Motor neuron (in vitro differentiated cells): ENCODE measurements at regions not wholly inside any gene's neighbourhood (a gene's known extent, or its start where the extent isn't known, plus 50 kb on each side); places are given as distances from the start of the nearest gene placed in this dataset.
"Not testable (repeated sequence)": the region's sequence is repeated elsewhere in the genome, so short reads cannot be mapped to it uniquely, and the experiment has no call there.

Experiments used
- ATAC-seq, 8 experiments: fragments of 200-7000 bp; cut with Tn5 transposase; replicated peaks in 6 of 8; 2 replicates each; pipeline ENCODE4 v1.8.0; 2021; ENCODE audit warnings: mild to moderate bottlenecking in 8 of 8, moderate library complexity in 8 of 8
- H3K27ac ChIP-seq, 2 donors: fragments of 250-450 bp; sonication (Bioruptor Pico); 2 replicates each; pipeline ENCODE4 v1.9.0; 2021; ENCODE audit warnings: antibody characterized with exemption in 2 of 2, mild to moderate bottlenecking in 2 of 2, moderate library complexity in 1 of 2
- H3K4me1 ChIP-seq, 2 donors: fragments of 250-450 bp; sonication (Bioruptor Pico); replicated peaks in 1 of 2; 2 replicates each; pipeline ENCODE4 v1.6.1; 2021; ENCODE audit warnings: antibody characterized with exemption in 2 of 2, mild to moderate bottlenecking in 2 of 2, moderate library complexity in 1 of 2
- H3K4me3 ChIP-seq, 5 donors: fragments of 250-450 bp; sonication (Bioruptor Pico); 2 replicates each; pipeline ENCODE4 v1.9.0; 2021; ENCODE audit warnings: antibody characterized with exemption in 5 of 5, mild to moderate bottlenecking in 5 of 5, moderate library complexity in 4 of 5
- WGBS, 10 experiments: fragments of 450-650 bp; shearing (Covaris generic); methylation state at CpG; one replicate each; pipeline ENCODE4 v1.0.0; 2022; 5-methylcytosine and 5-hydroxymethylcytosine counted together
- in situ Hi-C, 9 experiments: fragments of 400-800 bp; cut with MboI; loops; one replicate each; pipeline ENCODE4 v1.15.0; 2021; ENCODE audit warnings: low sequenced_read_pairs in 9 of 9, low pct_unique_long_range_greater_than_20kb in 2 of 9; ENCODE audit not compliant: unreplicated experiment in 9 of 9

DNA sequence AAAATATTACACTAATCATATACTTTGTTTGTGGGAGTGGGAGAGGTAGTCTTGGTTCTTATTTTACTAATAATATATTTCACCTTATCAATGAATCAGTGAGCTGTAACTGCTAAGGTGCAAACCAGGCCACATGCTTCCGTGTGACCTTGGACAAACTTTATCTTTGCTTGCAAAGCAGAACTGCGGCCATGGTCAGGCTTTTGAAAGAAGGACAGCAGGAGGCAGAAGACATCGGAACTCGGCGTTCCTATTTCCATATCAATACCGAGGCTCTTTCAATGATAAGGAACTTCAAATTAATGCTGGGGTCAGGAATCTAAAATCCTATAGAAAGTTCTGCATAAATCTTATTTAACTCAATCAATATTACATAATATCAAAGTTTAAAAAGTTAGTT lies 491.9 kb upstream of the PFKP start:
- Histone ChIP-seq H3K4me1 (no peaks in the 10 kb centered on the region), H3K4me3 (no peak overlapping the region), H3K27ac (no peak overlapping the region)
- WGBS, 10 experiments = 0 to 47% (median 22%) methylated on average over 1 to 6 of the region's 6 CpGs
- ATAC-seq = no peak
- in situ Hi-C loops = no loop called here

- 0 to 100% (median 68%) methylated on average over 1 of the region's 1 CpG; no CpG with 5 or more reads in 6 of the 10 experiments for WGBS, 10 experiments
- H3K4me1 ChIP-seq = no peaks in the 10 kb centered on the region
Measured at GRCh38 chr10:2572611-2573010, 494.7 kb upstream of the PFKP start.

GRCh38 chr10:2556883-2557282 lies 510.5 kb upstream of the PFKP start:
- H3K4me3 ChIP-seq = no peak overlapping the region
- 0 to 100% (median 88%) methylated on average over 1 of the region's 1 CpG; no CpG with 5 or more reads in 5 of the 10 experiments for WGBS, 10 experiments
- in situ Hi-C loops = no loop called here
- no peak for ATAC-seq
- H3K27ac ChIP-seq = no peak overlapping the region
- no peaks in the 10 kb centered on the region for H3K4me1 ChIP-seq

More at GRCh38 chr10:2572611-2573010, 494.7 kb upstream of the PFKP start:
- no peak for ATAC-seq
- no peak overlapping the region for H3K27ac ChIP-seq
- in situ Hi-C loops = no loop called here
- no peak overlapping the region for H3K4me3 ChIP-seq

GRCh38 chr10:2548071-2548470 lies 519.3 kb upstream of the PFKP start:
- Histone ChIP-seq H3K27ac (no peak overlapping the region), H3K4me3 (no peak overlapping the region), H3K4me1 (peaks cover 0 to 5% of the 10 kb centered on the region in 2 donors)
- in situ Hi-C loops = no loop called here
- ATAC-seq = no peak

DNA sequence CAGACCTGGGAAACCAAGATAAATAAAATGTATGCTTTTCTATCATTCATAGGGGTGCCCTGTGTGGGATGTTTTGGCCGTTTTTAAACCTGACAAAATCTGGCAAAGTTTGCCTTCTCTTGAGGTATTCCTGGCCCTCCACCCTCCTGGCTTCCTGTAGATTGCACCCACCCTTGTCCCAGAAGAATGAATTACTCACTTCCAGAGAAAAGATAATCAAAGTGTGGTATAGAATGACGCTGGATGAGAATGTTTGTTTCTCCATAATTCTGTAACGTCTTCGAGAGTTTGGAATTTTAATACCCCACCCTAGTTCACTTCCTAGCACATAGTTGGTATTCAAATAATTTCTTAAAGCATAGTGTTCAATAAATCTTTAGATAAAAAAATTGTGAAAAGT lies 519.7 kb upstream of the PFKP start:
- Histone ChIP-seq H3K27ac (no peak overlapping the region), H3K4me3 (no peak overlapping the region), H3K4me1 (peaks cover 0 to 5% of the 10 kb centered on the region in 2 donors)
- in situ Hi-C loops = no loop called here
- 3 to 80% (median 51%) methylated on average over 1 to 4 of the region's 4 CpGs; no CpG with 5 or more reads in 2 of the 10 experiments for WGBS, 10 experiments
- no peak for ATAC-seq

DNA sequence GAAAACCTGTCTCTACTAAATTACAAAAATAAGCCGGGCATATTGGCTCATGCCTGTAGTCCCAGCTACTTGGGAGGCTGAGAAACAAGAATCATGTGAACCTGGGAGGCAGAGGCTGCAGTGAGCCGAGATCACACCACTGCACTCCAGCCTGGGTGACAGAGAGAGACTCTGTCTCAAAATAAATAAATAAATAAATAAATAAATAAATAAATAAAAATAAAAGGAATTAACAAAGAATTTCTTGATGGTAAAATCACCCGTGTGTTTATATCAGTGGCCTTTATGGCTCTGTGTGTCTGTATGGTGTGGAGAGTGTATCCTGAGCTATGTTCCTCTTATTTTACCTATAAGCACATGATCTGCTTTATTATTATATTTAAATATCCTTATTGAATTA lies 520.5 kb upstream of the PFKP start:
- H3K4me3 ChIP-seq, ATAC-seq, H3K4me1 ChIP-seq, H3K27ac ChIP-seq, in situ Hi-C loops: not testable (repeated sequence)
- 0 to 100% (median 67%) methylated on average over 1 to 3 of the region's 3 CpGs; no CpG with 5 or more reads in 1 of the 10 experiments for WGBS, 10 experiments

DNA sequence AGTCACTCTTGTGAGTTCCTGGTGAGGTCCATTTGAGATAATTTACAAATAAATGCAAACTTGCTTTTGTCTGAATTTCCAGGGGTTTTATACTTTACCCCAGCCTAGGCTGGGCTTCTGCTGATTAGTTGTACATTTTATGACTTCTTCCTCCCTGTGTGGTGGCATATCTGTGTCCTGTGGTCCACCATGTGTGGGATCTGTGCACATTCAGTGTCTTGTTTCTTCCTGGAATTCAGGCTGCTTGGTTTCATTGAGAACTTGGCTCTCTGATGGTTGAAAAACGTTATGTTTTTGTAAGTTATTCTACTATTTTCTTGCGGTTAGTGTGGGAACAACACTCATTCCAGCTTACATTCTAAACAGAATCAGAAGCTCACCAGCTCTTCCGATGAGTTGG lies 523.4 kb upstream of the PFKP start:
- no peak for ATAC-seq
- no peak overlapping the region for H3K4me3 ChIP-seq
- 0 to 94% (median 71%) methylated on average over 1 to 3 of the region's 3 CpGs; no CpG with 5 or more reads in 1 of the 10 experiments for WGBS, 10 experiments

DNA sequence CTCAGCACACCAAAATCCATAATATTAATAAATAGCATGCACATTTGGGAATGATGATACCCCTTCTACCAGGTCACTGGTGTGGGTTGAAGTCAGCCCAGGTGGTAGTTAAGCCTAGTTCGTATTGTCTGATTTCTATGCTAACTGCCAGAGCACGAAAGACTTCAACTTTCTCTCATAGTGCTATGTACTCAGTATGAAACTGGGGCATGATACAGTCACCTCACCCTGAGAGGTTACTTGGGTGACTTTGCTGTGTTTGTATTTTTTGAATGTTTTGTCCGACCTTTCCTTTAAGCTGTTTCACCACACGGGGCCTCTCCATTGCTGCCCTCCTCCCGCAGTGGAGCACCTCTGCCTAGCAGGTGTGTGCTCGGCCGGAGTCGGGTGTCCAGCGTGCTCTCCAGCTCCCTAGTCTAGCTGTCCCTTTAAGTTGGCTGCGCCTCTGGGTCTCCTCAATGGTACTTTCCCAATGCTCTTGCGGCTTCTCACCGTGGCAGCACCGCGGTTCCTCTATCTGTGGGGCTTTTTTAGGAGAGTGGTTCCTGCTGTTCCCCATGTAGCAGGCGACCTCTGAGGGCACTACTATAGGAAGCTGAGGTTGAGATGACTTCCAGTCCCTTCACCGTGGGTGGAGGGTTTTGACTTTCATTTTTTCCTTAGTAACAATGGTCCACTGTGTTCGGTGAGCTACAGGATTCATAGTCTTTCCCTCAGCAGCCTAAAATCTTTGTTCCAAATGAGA lies 524.0 kb upstream of the PFKP start:
- no peaks in the 10 kb centered on the region for H3K4me1 ChIP-seq
- no peak overlapping the region for H3K27ac ChIP-seq
- in situ Hi-C loops = no loop called here
- 57 to 100% (median 92%) methylated on average over 1 to 8 of the region's 17 CpGs; no CpG with 5 or more reads in 3 of the 10 experiments for WGBS, 10 experiments
- ATAC-seq = no peak
- no peak overlapping the region for H3K4me3 ChIP-seq

More for the DNA sequence above, 523.4 kb upstream of the PFKP start:
- no peaks in the 10 kb centered on the region for H3K4me1 ChIP-seq
- H3K27ac ChIP-seq = no peak overlapping the region
- in situ Hi-C loops = no loop called here

- WGBS, 10 experiments = 0 to 90% (median 54%) methylated on average over 1 to 4 of the region's 4 CpGs
- ATAC-seq = no peak
- Histone ChIP-seq H3K4me3 (no peak overlapping the region), H3K4me1 (no peaks in the 10 kb centered on the region), H3K27ac (no peak overlapping the region)
- in situ Hi-C loops = no loop called here
Measured at GRCh38 chr10:2541176-2541575, 526.2 kb upstream of the PFKP start.

GRCh38 chr10:2529945-2530344 lies 537.4 kb upstream of the PFKP start:
- Histone ChIP-seq H3K4me1 (no peaks in the 10 kb centered on the region), H3K4me3 (no peak overlapping the region), H3K27ac (no peak overlapping the region)
- ATAC-seq = no peak
- 18 to 80% (median 53%) methylated on average over 1 to 5 of the region's 5 CpGs; no CpG with 5 or more reads in 1 of the 10 experiments for WGBS, 10 experiments
- in situ Hi-C loops = no loop called here

- H3K4me3 ChIP-seq = no peak overlapping the region
- ATAC-seq = no peak
- WGBS, 10 experiments = 86% methylated on average over 3 of the region's 12 CpGs; no CpG with 5 or more reads in 9 of the 10 experiments
- in situ Hi-C loops = no loop called here
- no peaks in the 10 kb centered on the region for H3K4me1 ChIP-seq
- no peak overlapping the region for H3K27ac ChIP-seq
Measured at GRCh38 chr10:2525781-2526180, 541.6 kb upstream of the PFKP start.

GRCh38 chr10:2519139-2519538 lies 548.2 kb upstream of the PFKP start:
- peak in 3 of 8 experiments; percentile 19 to 70 (median 39) for ATAC-seq
- Histone ChIP-seq H3K27ac (no peak overlapping the region), H3K4me3 (no peak overlapping the region), H3K4me1 (peaks cover 7 to 9% of the 10 kb centered on the region in 2 donors)
- WGBS, 10 experiments = 0 to 85% (median 68%) methylated on average over 1 to 8 of the region's 8 CpGs; no CpG with 5 or more reads in 1 of the 10 experiments
- in situ Hi-C loops = no loop called here

- H3K27ac ChIP-seq = no peak overlapping the region
- no peak overlapping the region for H3K4me3 ChIP-seq
- peak in 6 of 8 experiments; percentile 69 to 85 (median 77) for ATAC-seq
- in situ Hi-C loops = no loop called here
- WGBS, 10 experiments = 8 to 83% (median 57%) methylated on average over 1 to 4 of the region's 4 CpGs; no CpG with 5 or more reads in 4 of the 10 experiments
- H3K4me1 ChIP-seq = peaks cover 0 to 13% of the 10 kb centered on the region in 2 donors
Measured at GRCh38 chr10:2509081-2509531, 558.2 kb upstream of the PFKP start.
